ENCODE measurements at regions not wholly inside any gene's neighbourhood (a gene's known extent, or its start where the extent isn't known, plus 50 kb on each side); places are given as distances from the start of the nearest gene placed in this dataset.

GRCh38 chr7:106400923-106401322, 116.1 kb upstream of the NAMPT start:
- 84 to 87% methylated on average over 3 of the region's 3 CpGs for WGBS, 2 donors (ENCODE audit: low coverage in 1 of 2)
- ATAC-seq, result no peak
- H3K4me3 ChIP-seq, result no peak overlapping the region

GRCh38 chr7:106398786-106399185, 114.0 kb upstream of the NAMPT start:
- Histone ChIP-seq H3K4me3 (no peak overlapping the region), H3K27ac (no peak overlapping the region), H3K4me1 (no peaks in the 10 kb centered on the region), H3K36me3 (no peaks in the 10 kb centered on the region), H3K9me3 (no peaks in the 10 kb centered on the region), H3K27me3 (no peaks in the 10 kb centered on the region)
- ATAC-seq, result no peak
- TF ChIP-seq EP300 (IDR thresholded peaks at IDR 0.05) (no peak), POLR2AphosphoS5 (IDR thresholded peaks at IDR 0.05) (no peak), POLR2A (IDR thresholded peaks at IDR 0.05) (no peak), CTCF (IDR thresholded peaks at IDR 0.05) (no peak)

More at GRCh38 chr7:106400923-106401322, 116.1 kb upstream of the NAMPT start:
- Histone ChIP-seq H3K27me3 (no peaks in the 10 kb centered on the region), H3K4me1 (no peaks in the 10 kb centered on the region), H3K36me3 (no peaks in the 10 kb centered on the region), H3K27ac (no peak overlapping the region), H3K9me3 (no peaks in the 10 kb centered on the region)
- no peak for TF ChIP-seq EP300 (IDR thresholded peaks at IDR 0.05)
- no peak for TF ChIP-seq CTCF (IDR thresholded peaks at IDR 0.05)
- TF ChIP-seq POLR2AphosphoS5 (IDR thresholded peaks at IDR 0.05), result no peak
- no peak for TF ChIP-seq POLR2A (IDR thresholded peaks at IDR 0.05)

- no peak for ATAC-seq
- no peaks in the 10 kb centered on the region for H3K4me1 ChIP-seq
- no peak for TF ChIP-seq EP300 (IDR thresholded peaks at IDR 0.05)
- no peak for TF ChIP-seq CTCF (IDR thresholded peaks at IDR 0.05)
- no peak for TF ChIP-seq POLR2A (IDR thresholded peaks at IDR 0.05)
- no peak for TF ChIP-seq POLR2AphosphoS5 (IDR thresholded peaks at IDR 0.05)
- H3K9me3 ChIP-seq, result no peaks in the 10 kb centered on the region
- WGBS, 2 donors (ENCODE audit: low coverage in 1 of 2), result 80 to 95% methylated on average over 3 of the region's 5 CpGs
- no peaks in the 10 kb centered on the region for H3K36me3 ChIP-seq
- H3K27ac ChIP-seq, result no peak overlapping the region
- no peak overlapping the region for H3K4me3 ChIP-seq
- no peaks in the 10 kb centered on the region for H3K27me3 ChIP-seq
Measured at GRCh38 chr7:106397994-106398393, 113.2 kb upstream of the NAMPT start.

GRCh38 chr7:106394526-106394925, 109.7 kb upstream of the NAMPT start:
- H3K4me1 ChIP-seq, result no peaks in the 10 kb centered on the region
- no peak for ATAC-seq
- no peaks in the 10 kb centered on the region for H3K36me3 ChIP-seq
- H3K27ac ChIP-seq, result no peak overlapping the region
- no peak overlapping the region for H3K4me3 ChIP-seq
- H3K9me3 ChIP-seq, result no peaks in the 10 kb centered on the region
- H3K27me3 ChIP-seq, result no peaks in the 10 kb centered on the region
- TF ChIP-seq CTCF (IDR thresholded peaks at IDR 0.05) (no peak), EP300 (IDR thresholded peaks at IDR 0.05) (no peak)

- ATAC-seq, result no peak
- Histone ChIP-seq H3K36me3 (no peaks in the 10 kb centered on the region), H3K27me3 (no peaks in the 10 kb centered on the region), H3K9me3 (no peaks in the 10 kb centered on the region), H3K27ac (no peak overlapping the region), H3K4me1 (no peaks in the 10 kb centered on the region), H3K4me3 (no peak overlapping the region)
- no peak for TF ChIP-seq CTCF (IDR thresholded peaks at IDR 0.05)
- TF ChIP-seq POLR2A (IDR thresholded peaks at IDR 0.05), result no peak
- no peak for TF ChIP-seq EP300 (IDR thresholded peaks at IDR 0.05)
- no peak for TF ChIP-seq POLR2AphosphoS5 (IDR thresholded peaks at IDR 0.05)
- 61 to 64% methylated on average over 6 of the region's 6 CpGs for WGBS, 2 donors (ENCODE audit: low coverage in 1 of 2)
Measured at GRCh38 chr7:106393564-106394251, 108.9 kb upstream of the NAMPT start.
